NCI-H526 treated with DMSO at 0.1 percent for 48 hours (cell line): ENCODE measurements at regions not wholly inside any gene's neighbourhood (a gene's known extent, or its start where the extent isn't known, plus 50 kb on each side); places are given as distances from the start of the nearest gene placed in this dataset.
A peak's percentile ranks its signal among the peaks of the same experiment; 100 is the strongest.

Experiments used
- DNase-seq: peaks from one replicate; lab custom pipeline; 2025; lab: John Stamatoyannopoulos, UW

GRCh38 chr12:94031763-94032162, 116.6 kb upstream of the PLXNC1 start:
- DNase-seq, result no peak

GRCh38 chr12:94032368-94032767, 116.0 kb upstream of the PLXNC1 start:
- no peak for DNase-seq

- no peak for DNase-seq
These were observed 115.3 kb upstream of the PLXNC1 start for GRCh38 chr12:94033101-94033500.

DNA sequence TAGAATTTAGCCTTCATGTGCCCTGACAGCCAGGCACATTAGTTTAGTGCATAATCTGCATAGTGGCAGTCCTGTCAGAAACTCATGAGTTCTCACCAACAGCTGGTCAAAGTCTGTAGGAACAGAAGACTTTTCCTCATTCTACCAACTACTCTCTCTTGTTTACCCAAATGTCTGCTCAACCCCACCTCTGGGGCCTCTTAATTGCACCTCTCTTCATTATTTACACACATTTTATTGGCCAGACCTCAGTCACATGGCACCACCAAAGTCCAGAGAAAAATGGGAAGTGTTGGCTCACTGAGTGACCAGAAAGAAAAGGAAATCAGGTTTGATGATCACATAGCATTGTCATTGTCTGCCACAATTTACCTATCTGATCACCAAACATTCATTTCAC, 114.6 kb upstream of the PLXNC1 start:
- no peak for DNase-seq

DNA sequence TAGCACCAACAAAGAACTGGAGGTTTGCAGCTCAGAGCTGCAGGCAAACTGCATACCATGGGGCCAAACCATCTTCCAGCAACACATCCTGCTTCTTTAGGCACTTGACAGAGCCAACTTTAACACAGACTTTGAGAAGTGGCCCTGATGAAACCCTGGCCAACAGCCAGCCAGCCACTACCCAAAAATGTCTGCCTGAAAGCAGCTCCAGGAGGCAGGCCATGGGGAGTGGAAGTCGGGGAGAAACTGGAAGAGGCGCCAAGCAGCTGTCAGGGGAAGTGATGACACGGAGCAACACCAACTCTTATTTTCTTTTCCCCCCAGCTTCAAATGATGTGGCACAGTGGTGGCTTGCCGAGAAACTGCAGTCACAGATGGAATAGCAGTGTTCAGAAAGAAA, 110.9 kb upstream of the PLXNC1 start:
- no peak for DNase-seq

DNA sequence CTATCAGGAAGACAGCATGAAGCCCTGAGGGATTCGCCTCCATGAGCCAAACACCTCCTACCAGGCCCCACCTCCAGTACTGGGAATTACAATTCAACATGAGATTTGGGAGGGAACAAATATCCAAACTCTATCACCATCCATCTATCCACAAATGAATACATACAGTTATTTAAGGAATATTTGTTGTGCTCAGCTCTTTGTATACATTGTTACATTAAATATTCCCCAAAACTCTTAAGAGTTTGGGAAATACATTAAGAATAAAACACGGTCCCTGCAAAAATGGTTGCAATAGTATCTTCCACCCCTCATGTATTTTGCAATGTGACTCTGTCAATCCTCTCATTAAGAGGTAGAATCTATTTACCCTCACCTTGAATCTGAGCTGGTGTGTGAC, 109.8 kb upstream of the PLXNC1 start:
- DNase-seq, result no peak

DNA sequence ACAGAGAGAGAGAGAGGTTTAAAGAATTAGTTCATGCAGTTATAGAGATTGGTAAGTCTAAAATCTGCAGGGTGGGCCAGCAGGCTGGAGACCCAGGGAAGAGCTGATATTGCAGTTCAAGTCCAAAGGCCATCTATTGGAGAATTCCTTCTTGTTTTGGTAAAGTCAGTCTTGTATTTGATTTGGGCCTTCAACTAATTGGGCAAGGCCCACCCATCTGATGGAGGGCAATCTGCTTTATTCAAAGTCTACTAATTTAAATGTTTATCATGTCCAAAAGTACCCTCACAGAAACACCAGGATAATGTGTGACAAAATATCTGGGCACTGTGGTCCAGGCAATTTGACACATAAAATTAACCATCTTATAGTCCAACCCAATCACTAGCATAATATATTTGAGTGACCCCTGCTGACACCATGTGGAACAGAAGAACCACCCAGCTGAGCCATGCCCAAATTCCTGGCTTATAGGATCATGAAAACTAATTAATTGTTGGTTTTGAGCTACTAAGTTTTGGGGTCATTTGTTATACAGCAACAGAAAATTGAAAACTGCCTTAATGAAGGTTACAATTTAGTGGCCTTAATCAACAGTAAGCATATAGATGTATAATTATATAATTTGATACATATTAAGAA, 109.1 kb upstream of the PLXNC1 start:
- DNase-seq, result no peak

DNA sequence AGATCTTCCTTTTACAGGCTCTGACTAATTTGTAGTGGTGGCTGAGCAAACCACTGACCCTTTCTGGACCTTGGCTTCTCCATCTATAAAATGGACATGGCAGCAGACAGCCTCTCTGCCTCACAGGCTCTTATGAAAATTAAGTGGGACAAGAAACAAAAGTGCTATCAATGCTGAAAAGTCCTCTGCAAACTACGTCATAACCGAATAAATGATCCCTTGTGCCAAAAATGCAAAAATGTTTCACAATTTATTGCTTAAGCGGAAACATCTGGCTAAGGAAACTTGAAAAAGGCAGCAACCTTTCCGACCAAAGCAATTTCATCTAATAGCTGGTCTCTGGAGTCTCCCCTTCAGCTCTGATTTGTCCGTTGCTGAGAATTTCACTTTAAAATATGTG, 108.5 kb upstream of the PLXNC1 start:
- DNase-seq, result no peak

DNA sequence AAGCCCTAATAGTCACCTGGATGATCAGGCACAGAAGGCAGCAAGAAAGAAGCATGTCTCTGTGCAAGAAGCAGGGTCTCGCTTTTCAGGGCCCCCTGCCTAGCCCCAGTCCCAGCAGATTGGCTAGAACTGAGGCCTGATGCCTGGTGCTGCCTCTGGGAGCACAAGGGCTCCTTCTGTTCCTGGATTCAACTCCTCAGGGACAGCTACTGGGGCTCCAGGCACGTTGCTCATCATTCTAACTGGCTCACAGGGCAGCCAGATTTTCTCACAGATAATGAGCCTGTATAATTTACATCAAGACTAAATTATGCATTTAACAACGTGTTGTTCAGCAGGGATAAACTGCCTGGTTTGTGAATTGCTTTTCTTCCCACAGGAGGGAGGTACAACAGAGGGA, 106.5 kb upstream of the PLXNC1 start:
- peak; percentile 54 for DNase-seq

DNA sequence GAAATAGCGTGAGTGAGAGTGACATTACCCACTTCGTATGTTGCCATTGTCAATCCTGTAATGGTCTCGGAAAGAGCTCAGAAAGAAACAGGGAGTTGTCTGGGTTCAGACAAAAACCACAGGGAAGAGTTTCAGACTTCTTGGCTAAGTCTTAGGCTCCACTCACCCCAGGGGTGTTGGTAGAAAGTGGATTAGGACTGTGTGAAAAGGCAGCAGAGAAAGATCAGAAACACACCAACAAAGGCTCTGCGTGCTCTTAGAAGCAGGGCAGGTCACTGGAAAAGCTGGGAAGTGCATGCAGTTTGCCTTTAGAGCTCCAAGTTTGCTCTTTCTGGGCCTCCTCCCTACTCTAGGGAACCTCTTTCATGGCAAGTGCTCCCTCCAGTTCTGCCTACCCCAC, 106.1 kb upstream of the PLXNC1 start:
- DNase-seq, result no peak

- no peak for DNase-seq
These were observed 101.6 kb upstream of the PLXNC1 start for GRCh38 chr12:94046626-94047410.

- DNase-seq, result no peak
These were observed 100.4 kb upstream of the PLXNC1 start for GRCh38 chr12:94047781-94048567.

DNA sequence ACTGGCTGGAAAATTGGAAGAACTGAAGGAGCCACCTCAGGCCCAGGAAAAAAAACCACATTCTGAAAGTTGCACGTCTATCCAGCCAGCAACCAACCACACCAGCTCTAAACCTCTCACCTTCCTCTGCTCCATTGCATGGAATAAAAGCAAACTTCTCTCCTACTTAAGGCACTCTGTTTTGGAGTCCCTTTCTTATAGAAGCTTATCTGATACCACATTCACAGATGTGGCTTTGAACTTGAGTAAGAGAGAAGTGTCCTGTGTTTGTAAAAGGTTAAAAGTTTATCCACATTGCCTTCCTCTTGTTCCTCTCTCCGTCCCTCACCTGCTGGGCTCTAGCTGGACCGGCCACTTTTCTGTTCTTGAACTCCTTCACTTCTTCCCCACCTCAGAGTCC, 99.6 kb upstream of the PLXNC1 start:
- no peak for DNase-seq

- no peak for DNase-seq
These were observed 98.7 kb upstream of the PLXNC1 start for GRCh38 chr12:94049718-94050117.

- DNase-seq, result no peak
These were observed 94.7 kb upstream of the PLXNC1 start for GRCh38 chr12:94053676-94054075.

GRCh38 chr12:94055528-94055927, 92.8 kb upstream of the PLXNC1 start:
- no peak for DNase-seq

DNA sequence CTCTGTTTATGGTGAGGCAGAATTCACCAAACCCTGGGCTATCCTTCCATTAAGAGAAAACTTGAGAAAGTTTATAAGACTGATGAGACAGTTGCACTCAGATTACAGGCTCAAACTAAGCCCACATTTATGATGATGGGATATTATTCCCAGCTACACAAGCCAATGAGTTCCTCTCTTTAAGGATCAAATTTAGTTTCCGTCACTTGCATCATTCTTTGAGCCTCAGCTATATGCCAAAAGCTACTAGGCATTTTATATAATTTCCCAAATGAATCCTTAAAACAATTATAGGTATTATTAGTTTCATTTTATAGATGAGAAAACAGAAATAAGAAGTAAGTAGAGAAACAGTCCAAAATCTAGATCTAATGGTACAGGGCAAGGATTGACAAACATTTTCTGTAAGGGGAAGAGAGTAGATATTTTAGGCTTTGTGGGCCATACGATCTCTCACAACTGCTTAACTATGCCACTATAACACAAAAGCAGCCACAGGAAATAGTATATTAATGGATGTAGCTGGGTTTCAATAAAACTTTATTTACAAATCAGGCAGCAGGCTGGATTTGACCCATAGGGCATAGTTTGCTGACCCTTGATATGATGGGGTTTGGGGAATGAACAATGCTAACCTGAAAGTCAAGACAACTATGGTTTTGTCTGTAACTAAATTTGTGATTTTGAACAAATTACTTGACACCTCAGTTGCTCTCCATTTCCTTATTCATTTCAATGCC, 91.8 kb upstream of the PLXNC1 start:
- DNase-seq, result no peak

- no peak for DNase-seq
These were observed 90.9 kb upstream of the PLXNC1 start for GRCh38 chr12:94057262-94058151.

DNA sequence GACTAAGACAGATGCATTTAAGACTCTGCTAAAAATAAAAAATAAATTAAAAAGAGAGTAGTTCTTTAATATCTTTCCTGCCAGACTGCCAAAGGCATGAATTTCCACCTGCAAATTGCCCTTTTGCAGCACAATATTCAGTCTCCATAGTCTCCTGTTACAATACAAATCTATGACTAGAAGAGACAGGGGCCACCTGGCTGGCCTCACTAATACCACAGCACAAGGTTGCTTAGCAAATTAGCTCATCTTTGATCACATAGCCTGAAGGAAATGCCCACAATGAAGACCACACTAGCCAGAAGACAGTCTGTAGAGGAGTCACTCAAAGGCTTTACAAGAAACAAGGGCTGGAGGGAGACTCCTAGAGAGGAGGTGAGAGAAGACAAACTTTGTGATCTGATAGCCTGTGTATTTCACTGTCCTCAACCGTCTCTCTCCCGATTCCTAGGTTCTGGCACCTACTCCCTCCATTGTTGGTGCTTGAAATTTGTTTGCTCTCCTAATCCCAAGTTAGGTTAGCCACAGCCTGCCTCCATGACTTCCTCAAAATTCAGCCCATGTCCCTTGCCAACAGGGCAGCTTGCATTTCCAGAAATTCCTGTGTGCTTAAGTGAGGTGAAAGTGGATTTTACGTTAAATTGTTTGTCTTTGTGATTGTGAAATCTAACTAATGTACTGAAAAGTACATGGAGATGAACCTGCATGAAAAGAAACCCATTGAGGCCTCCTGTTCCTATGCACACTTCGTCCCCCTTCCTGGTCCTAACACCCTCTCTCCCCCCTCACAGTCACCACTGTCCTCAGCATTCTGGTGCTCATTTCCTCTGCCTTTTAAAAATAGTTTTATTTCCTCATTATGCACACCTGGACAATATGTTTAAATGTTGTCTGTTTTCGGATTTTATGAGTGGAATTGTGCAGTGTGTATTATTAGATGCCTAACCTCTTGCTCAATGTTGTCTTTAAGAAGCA, 88.7 kb upstream of the PLXNC1 start:
- DNase-seq, result no peak

DNA sequence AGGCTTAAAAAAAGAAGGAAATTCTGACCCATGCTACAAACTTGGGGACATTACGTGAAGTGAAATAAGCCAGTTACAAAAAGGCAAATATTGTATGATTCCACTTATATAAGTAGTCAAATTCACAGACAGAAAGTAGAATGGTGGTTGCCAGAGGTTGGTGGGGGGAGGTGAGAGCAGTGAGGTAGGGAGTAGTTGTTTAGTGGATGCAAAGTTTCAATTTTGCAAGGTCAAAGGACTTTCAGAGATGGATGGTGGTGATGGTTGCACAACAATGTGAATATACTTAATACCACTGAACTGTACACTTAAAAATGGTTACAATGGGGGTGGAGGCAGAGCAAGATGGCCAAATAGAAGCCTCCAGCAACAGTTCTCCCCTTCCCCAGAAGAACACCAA, 86.2 kb upstream of the PLXNC1 start:
- no peak for DNase-seq
